Thyroid gland (tissue), 4 donors: ENCODE measurements at regions not wholly inside any gene's neighbourhood (a gene's known extent, or its start where the extent isn't known, plus 50 kb on each side); places are given as distances from the start of the nearest gene placed in this dataset.

ENCODE experiments used
- DNase-seq, 2 donors: peaks; one replicate each; pipeline ENCODE4 v3.0.0-alpha.2; 2019
- H3K27ac ChIP-seq, 3 donors: fragments of 200-600 bp; sonication (generic); 1 replicate in 2 of 3; 2 replicates in 1 of 3; pipeline ENCODE4 v1.5.1; 2016 to 2019; ENCODE audit warnings: mild to moderate bottlenecking in 1 of 3, moderate library complexity in 1 of 3
- H3K27me3 ChIP-seq: fragments of 200-600 bp; sonication (generic); one replicate; pipeline ENCODE4 v1.5.1; 2019
- H3K36me3 ChIP-seq, 2 donors: fragments of 200-600 bp; sonication (generic); one replicate each; pipeline ENCODE4 v1.5.1; 2016 to 2019
- H3K4me1 ChIP-seq, 2 donors: fragments of 200-600 bp; sonication (generic); one replicate each; pipeline ENCODE4 v1.5.1; 2017 to 2019
- H3K4me3 ChIP-seq, 3 donors: fragments of 200-600 bp; sonication (generic); replicated peaks in 1 of 3; 1 replicate in 2 of 3; 2 replicates in 1 of 3; pipeline ENCODE4 v1.5.1; 2016; ENCODE audit warnings: mild to moderate bottlenecking in 1 of 3
- H3K9me3 ChIP-seq: fragments of 200-600 bp; sonication (generic); one replicate; pipeline ENCODE4 v1.5.1; 2017
- POLR2A ChIP-seq, 2 donors: fragments of 450-650 bp; IDR thresholded peaks; one replicate each; pipeline ENCODE4 v1.6.1; 2017; ENCODE audit warnings: antibody characterized with exemption in 2 of 2, mild to moderate bottlenecking in 2 of 2, moderate library complexity in 1 of 2
- WGBS, 2 donors: methylation state at CpG; one replicate each; pipeline ENCODE4 v1.1.5; 2017; 5-methylcytosine and 5-hydroxymethylcytosine counted together
- intact Hi-C: fragments of 100-400 bp; cut with DNase I; formaldehyde crosslinking; loops from one replicate; pipeline ENCODE4 v1.15.1; 2023
- TF ChIP-seq, protein P1 (sequence below), 6 experiments: fragments of 200-600 bp in 3 of 6; fragments of 450-650 bp in 3 of 6; sonication (generic) in 3 of 6; IDR thresholded peaks; one replicate each; pipeline ENCODE4 v1.5.1; 2016 to 2019; ENCODE audit warnings: antibody characterized with exemption in 6 of 6, mild to moderate bottlenecking in 2 of 6, inconsistent platforms in 1 of 6, moderate library complexity in 1 of 6

DNA sequence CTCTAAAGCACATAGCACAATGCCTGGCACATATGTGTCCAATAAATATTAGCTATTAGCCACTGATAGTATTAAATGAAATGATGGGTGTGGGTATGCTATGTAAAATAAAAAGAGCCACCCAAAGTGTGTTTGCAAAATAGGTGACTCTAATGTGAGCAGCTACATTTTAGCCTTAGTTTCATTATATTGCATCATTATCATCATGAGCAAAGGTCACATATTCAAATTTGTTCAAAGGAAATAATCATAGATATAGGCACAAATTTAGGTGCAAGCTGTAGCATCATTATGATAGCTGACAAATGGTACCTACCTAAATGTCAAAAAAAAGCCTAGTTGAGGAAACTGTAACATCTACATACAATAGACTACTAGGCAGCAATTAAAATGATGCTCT is 373.9 kb upstream of the FGF13 start:
- no peak for TF ChIP-seq POLR2A (IDR thresholded peaks at IDR 0.05)
- TF ChIP-seq, protein P1, sequence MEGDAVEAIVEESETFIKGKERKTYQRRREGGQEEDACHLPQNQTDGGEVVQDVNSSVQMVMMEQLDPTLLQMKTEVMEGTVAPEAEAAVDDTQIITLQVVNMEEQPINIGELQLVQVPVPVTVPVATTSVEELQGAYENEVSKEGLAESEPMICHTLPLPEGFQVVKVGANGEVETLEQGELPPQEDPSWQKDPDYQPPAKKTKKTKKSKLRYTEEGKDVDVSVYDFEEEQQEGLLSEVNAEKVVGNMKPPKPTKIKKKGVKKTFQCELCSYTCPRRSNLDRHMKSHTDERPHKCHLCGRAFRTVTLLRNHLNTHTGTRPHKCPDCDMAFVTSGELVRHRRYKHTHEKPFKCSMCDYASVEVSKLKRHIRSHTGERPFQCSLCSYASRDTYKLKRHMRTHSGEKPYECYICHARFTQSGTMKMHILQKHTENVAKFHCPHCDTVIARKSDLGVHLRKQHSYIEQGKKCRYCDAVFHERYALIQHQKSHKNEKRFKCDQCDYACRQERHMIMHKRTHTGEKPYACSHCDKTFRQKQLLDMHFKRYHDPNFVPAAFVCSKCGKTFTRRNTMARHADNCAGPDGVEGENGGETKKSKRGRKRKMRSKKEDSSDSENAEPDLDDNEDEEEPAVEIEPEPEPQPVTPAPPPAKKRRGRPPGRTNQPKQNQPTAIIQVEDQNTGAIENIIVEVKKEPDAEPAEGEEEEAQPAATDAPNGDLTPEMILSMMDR (IDR thresholded peaks at IDR 0.05), result no peak
- no peak overlapping the region for H3K27ac ChIP-seq
- H3K36me3 ChIP-seq, result no peaks in the 10 kb centered on the region
- H3K9me3 ChIP-seq, result no peaks in the 10 kb centered on the region
- no peaks in the 10 kb centered on the region for H3K27me3 ChIP-seq
- DNase-seq, result no peak
- no peaks in the 10 kb centered on the region for H3K4me1 ChIP-seq
- intact Hi-C loops, result no loop called here
- no peak overlapping the region for H3K4me3 ChIP-seq

DNA sequence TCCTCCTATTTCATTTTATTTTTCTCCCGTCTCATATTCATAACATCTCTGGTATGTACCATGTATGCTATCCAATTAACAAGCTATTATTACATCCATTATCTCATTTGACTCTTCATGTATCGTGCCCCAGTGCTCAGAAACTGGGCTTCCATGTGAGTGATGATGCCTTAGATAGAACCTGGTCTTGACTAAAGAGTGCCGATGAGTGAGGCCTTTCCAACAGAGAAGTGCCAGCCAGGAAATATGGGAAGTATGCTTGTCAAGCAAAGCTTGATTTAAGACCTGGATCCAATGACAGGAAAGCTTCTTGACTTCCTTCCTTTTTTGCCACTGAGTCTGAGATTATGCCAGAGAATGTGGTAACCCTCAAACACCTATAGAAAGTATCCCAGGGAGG is 371.7 kb upstream of the FGF13 start:
- no peak for DNase-seq
- H3K27ac ChIP-seq, result no peak overlapping the region
- H3K9me3 ChIP-seq, result no peaks in the 10 kb centered on the region
- no peaks in the 10 kb centered on the region for H3K27me3 ChIP-seq
- 84 to 86% methylated on average over 3 of the region's 3 CpGs for WGBS, 2 donors
- H3K4me1 ChIP-seq, result no peaks in the 10 kb centered on the region
- H3K36me3 ChIP-seq, result no peaks in the 10 kb centered on the region
- TF ChIP-seq POLR2A (IDR thresholded peaks at IDR 0.05), result no peak
- TF ChIP-seq, protein P1 (IDR thresholded peaks at IDR 0.05), result no peak
- intact Hi-C loops, result no loop called here
- H3K4me3 ChIP-seq, result no peak overlapping the region

DNA sequence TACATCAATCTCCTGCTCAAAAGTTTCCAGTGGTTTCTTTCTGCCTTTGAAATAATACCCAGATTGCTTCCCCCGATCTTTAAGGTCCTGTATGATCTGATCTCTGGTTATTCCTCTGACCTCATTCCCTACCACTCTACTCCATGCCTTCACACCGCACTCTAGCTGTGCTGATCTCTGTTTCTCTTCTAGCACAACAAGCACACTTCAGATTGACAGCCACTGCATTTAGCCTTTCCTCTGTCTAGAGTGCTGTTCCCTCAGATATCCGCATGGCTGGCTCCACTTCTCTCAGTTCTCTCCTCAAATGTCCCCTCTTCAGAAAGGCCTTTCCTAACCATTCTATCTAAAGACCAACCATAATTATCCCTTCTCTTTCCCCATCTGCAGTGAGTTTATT is 370.4 kb upstream of the FGF13 start:
- intact Hi-C loops, result no loop called here
- H3K27ac ChIP-seq, result no peak overlapping the region
- H3K4me1 ChIP-seq, result no peaks in the 10 kb centered on the region
- no peaks in the 10 kb centered on the region for H3K36me3 ChIP-seq
- H3K9me3 ChIP-seq, result no peaks in the 10 kb centered on the region
- H3K27me3 ChIP-seq, result no peaks in the 10 kb centered on the region
- WGBS, 2 donors, result 43 to 52% methylated on average over 3 of the region's 3 CpGs
- H3K4me3 ChIP-seq, result no peak overlapping the region
- TF ChIP-seq, protein P1 (IDR thresholded peaks at IDR 0.05), result no peak
- TF ChIP-seq POLR2A (IDR thresholded peaks at IDR 0.05), result no peak
- no peak for DNase-seq

DNA sequence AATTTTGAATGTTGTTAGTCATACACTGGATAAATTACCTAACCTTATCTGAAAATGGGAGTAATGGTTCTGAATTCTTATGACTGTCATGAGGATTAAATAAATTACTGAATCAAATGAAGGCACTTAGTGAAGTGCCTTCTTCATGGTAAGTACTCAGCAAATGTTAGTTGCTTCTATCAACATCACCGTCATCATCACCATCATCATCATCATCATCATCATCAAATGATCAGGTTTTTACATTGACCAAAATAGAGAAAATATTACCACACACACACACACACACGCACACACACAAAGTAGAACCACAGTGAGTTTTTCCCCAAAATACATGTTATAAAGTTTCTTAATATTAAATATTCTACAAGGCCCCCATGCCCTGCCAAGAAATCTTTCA is 368.3 kb upstream of the FGF13 start:
- Histone ChIP-seq H3K27me3 (no peaks in the 10 kb centered on the region), H3K27ac (no peak overlapping the region), H3K9me3 (no peaks in the 10 kb centered on the region), H3K4me3 (no peak overlapping the region), H3K4me1 (no peaks in the 10 kb centered on the region), H3K36me3 (no peaks in the 10 kb centered on the region)
- no peak for DNase-seq
- WGBS, 2 donors, result 96 to 98% methylated on average over 2 of the region's 2 CpGs
- intact Hi-C loops, result no loop called here
- TF ChIP-seq POLR2A (IDR thresholded peaks at IDR 0.05), result no peak
- TF ChIP-seq, protein P1 (IDR thresholded peaks at IDR 0.05), result no peak

DNA sequence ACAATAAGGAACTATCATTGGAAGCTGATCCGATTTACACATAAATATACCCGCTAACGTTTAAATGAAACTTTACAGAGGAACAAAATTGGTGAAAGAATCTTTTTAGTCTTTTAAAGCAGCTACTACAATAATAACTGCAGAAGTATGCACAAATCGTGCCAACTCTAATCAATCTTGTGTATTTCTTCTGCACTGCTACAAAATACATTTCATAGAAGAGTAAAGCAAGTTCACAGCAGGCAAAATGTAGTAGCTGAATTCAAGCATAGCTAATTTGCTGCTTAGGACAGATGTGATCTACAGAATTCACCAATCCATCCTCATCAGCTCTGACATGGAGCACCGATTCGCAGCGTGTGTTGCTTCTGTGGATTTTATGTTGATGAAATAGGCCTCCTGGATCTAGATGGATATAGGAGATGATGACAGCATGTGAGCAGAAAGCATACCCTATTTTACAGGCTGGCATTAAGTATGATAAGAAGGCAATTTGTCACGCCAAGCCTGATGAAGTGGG is 367.3 kb upstream of the FGF13 start:
- 82 to 84% methylated on average over 8 of the region's 8 CpGs for WGBS, 2 donors
- Histone ChIP-seq H3K4me3 (no peak overlapping the region), H3K9me3 (no peaks in the 10 kb centered on the region), H3K4me1 (no peaks in the 10 kb centered on the region), H3K27me3 (no peaks in the 10 kb centered on the region), H3K36me3 (no peaks in the 10 kb centered on the region), H3K27ac (no peak overlapping the region)
- DNase-seq, result no peak
- no peak for TF ChIP-seq POLR2A (IDR thresholded peaks at IDR 0.05)
- TF ChIP-seq, protein P1 (IDR thresholded peaks at IDR 0.05), result no peak
- intact Hi-C loops, result no loop called here
